ENCODE measurements at regions not wholly inside any gene's neighbourhood (a gene's known extent, or its start where the extent isn't known, plus 50 kb on each side); places are given as distances from the start of the nearest gene placed in this dataset.

DNA sequence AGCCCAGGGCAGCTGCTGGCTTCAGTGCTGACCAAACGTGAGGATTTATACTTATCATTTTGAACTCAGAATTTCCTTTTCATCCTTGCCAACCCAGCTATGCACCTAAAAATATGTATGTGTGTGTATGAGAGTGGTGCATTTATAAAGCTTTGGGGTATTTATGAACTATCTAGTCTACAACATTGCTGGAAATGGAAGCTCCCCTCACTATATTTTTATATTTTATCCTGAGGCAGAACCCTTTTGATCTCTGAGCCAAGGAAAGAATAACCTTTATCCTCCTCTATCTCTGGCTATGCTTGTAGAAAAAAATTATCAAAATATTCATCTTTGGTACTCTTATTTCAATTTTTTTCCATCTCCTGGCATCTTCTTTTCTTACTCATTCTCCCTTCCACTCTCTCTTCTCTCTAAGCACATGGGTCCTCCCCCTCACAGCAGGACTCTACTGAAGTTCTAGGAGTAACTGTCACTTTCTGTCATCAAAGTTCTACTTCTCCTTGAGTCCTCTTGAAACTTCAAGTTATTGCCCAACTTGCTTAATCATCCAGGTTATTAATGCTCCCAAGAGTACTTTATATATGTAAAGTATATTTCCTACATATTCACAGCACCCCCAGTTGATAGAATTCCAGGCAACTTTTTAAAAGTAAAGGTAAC, 190.9 kb downstream of the HINT1 start:
- Histone ChIP-seq H3K9ac (ENCODE audit: low read depth, low read length) (no peak overlapping the region), H3K4me3 (ENCODE audit: low read length) (no peak overlapping the region), H3K27me3 (ENCODE audit: insufficient read depth, low read length) (no peaks in the 10 kb centered on the region), H3K27ac (ENCODE audit: low read length) (no peak overlapping the region), H3K4me1 (ENCODE audit: insufficient read depth, low read length) (peaks cover 12% of the 10 kb centered on the region; the same call in 1 of the 2 replicates), H3K36me3 (ENCODE audit: insufficient read depth, low read depth, low read length) (no peaks in the 10 kb centered on the region), H3K9me3 (ENCODE audit: insufficient read depth, low read depth, low read length) (no peaks in the 10 kb centered on the region)

DNA sequence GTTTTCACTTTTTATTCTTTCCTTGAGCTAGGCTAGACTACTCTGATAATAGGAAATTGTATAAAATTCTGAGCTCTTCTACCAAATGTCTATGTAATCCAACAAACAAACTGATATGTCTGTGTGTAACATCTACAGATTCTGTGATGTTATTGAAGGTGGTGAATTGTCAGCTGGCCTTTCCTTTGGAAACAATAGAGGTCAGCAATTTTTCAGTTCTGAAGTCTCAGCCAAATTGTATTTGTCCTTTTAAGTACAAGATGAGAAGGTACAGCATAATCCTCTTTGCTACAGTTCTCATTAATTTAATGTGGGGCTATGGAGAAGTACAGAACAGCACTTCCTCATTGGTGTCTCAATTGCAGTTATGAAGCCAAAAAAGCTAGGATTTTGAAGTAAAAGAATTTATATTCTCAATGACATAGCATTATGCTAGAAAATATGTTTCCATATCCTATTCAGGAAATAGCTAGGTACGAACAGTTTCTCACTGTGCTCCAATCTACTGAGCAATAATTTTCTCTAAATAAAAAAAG, 198.0 kb downstream of the HINT1 start:
- Histone ChIP-seq H3K27me3 (ENCODE audit: insufficient read depth, low read length) (no peaks in the 10 kb centered on the region), H3K36me3 (ENCODE audit: insufficient read depth, low read depth, low read length) (no peaks in the 10 kb centered on the region), H3K9ac (ENCODE audit: low read depth, low read length) (no peak overlapping the region), H3K27ac (ENCODE audit: low read length) (no peak overlapping the region), H3K9me3 (ENCODE audit: insufficient read depth, low read depth, low read length) (no peaks in the 10 kb centered on the region), H3K4me1 (ENCODE audit: insufficient read depth, low read length) (no peaks in the 10 kb centered on the region), H3K4me3 (ENCODE audit: low read length) (no peak overlapping the region)

DNA sequence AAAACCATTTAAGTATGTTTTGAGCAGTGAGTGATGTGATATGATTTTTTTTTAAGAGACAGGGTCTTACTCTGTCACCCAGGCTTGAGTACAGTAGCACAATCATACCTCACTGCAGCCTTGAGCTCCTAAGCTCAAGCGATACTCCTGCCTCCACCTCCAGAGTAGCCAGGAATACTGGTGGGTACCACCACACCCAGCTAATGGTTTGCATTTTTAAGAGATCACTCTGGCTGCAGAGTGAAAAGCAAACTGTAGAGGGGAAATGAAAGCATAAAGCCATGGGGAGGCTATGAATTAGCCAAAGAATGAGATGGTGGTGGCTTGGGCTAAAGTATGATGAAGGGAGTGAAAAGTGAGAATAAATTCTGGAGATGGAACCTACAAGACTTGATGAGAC, 199.1 kb downstream of the HINT1 start:
- no peak overlapping the region for H3K9ac ChIP-seq (ENCODE audit: low read depth, low read length)
- H3K36me3 ChIP-seq (ENCODE audit: insufficient read depth, low read depth, low read length), result no peaks in the 10 kb centered on the region
- no peaks in the 10 kb centered on the region for H3K9me3 ChIP-seq (ENCODE audit: insufficient read depth, low read depth, low read length)
- no peak overlapping the region for H3K27ac ChIP-seq (ENCODE audit: low read length)
- H3K27me3 ChIP-seq (ENCODE audit: insufficient read depth, low read length), result no peaks in the 10 kb centered on the region
- H3K4me3 ChIP-seq (ENCODE audit: low read length), result no peak overlapping the region
- H3K4me1 ChIP-seq (ENCODE audit: insufficient read depth, low read length), result no peaks in the 10 kb centered on the region

DNA sequence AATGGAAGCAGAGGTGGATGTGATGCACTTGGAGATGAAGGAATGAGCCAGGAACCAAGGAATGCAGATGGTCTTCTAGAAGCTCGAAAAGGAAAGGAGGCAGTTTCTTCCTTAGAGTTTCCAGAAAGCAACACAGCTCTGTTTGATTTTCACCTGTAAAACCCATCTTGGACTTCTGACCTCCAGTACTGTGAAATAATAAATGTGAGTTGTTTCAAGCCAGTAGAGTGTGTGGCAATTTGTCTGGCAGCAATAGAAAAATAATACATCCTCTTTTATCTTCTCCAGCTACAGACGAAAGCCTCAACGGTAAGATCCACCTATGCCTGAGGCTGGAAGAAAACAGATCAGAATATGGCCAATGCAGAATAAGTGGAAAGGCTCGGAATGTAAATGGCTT, 199.7 kb downstream of the HINT1 start:
- no peaks in the 10 kb centered on the region for H3K27me3 ChIP-seq (ENCODE audit: insufficient read depth, low read length)
- no peaks in the 10 kb centered on the region for H3K9me3 ChIP-seq (ENCODE audit: insufficient read depth, low read depth, low read length)
- no peak overlapping the region for H3K27ac ChIP-seq (ENCODE audit: low read length)
- no peak overlapping the region for H3K4me3 ChIP-seq (ENCODE audit: low read length)
- no peaks in the 10 kb centered on the region for H3K4me1 ChIP-seq (ENCODE audit: insufficient read depth, low read length)
- H3K9ac ChIP-seq (ENCODE audit: low read depth, low read length), result no peak overlapping the region
- H3K36me3 ChIP-seq (ENCODE audit: insufficient read depth, low read depth, low read length), result no peaks in the 10 kb centered on the region

DNA sequence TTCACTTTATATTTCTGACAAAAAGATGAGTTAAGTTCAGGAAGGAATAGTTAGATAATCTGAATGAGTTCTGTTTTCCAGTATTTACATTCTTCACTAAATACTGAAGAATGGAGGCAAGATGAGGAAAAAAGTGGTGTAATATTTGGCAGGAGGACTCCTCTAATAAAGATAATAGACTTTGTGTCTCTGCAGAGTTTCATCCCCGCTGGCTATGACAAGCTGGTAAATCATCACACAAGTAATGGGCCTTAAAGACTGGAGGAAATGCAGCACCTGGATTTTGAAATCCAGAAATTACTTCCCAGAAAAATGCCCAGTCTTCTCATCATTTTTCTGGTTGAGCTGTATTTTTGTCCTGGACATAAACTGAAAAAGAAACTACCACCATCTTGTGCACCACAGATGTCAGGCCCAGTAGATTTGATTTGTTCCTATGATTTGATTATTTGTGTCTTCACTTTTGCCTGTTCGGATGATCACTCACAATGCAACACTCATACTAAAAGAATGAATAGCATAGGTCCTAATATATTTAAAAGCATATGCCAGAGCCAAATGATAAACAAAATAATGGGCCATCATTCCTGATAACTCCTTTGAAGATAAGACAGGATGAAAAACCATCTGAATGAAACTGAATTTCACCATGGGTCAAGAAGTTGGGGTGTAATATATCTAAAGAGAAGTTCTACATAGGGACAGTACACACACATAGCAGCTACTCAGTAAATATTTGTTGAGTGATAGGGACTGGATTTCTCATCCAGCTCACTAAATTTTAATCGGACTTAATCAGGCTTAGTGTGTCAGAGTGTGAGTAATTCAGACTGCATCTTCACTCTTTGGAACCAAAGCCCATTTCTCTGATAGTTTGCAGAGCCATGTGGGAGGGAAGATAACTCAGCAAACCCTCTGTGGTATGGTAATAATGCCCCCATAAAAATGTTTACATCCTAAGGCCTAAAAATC, 200.5 kb downstream of the HINT1 start:
- Histone ChIP-seq H3K4me1 (ENCODE audit: insufficient read depth, low read length) (no peaks in the 10 kb centered on the region), H3K9ac (ENCODE audit: low read depth, low read length) (no peak overlapping the region), H3K36me3 (ENCODE audit: insufficient read depth, low read depth, low read length) (no peaks in the 10 kb centered on the region), H3K9me3 (ENCODE audit: insufficient read depth, low read depth, low read length) (no peaks in the 10 kb centered on the region), H3K27ac (ENCODE audit: low read length) (no peak overlapping the region), H3K4me3 (ENCODE audit: low read length) (no peak overlapping the region), H3K27me3 (ENCODE audit: insufficient read depth, low read length) (no peaks in the 10 kb centered on the region)

DNA sequence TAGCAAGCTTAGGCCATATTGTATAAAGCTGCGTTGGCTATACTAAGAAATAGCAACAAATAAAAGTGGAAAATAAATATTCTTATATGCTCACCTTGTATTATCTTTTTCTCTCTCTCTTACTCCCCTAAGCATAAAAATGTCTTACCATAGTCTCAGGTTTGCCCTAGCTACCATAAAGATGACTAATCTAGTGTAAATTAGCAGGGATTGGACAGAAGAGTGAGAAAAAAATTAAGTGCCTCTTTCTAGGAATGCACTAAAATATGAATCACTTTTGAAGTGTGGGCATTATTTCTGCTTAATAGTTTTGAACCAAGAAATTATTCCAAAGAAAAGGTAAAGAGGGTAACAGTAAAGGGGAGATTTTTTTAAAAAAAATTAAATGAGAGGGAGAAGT, 201.3 kb downstream of the HINT1 start:
- no peaks in the 10 kb centered on the region for H3K9me3 ChIP-seq (ENCODE audit: insufficient read depth, low read depth, low read length)
- H3K27ac ChIP-seq (ENCODE audit: low read length), result no peak overlapping the region
- no peaks in the 10 kb centered on the region for H3K36me3 ChIP-seq (ENCODE audit: insufficient read depth, low read depth, low read length)
- no peaks in the 10 kb centered on the region for H3K4me1 ChIP-seq (ENCODE audit: insufficient read depth, low read length)
- H3K27me3 ChIP-seq (ENCODE audit: insufficient read depth, low read length), result no peaks in the 10 kb centered on the region
- H3K9ac ChIP-seq (ENCODE audit: low read depth, low read length), result no peak overlapping the region
- H3K4me3 ChIP-seq (ENCODE audit: low read length), result no peak overlapping the region

DNA sequence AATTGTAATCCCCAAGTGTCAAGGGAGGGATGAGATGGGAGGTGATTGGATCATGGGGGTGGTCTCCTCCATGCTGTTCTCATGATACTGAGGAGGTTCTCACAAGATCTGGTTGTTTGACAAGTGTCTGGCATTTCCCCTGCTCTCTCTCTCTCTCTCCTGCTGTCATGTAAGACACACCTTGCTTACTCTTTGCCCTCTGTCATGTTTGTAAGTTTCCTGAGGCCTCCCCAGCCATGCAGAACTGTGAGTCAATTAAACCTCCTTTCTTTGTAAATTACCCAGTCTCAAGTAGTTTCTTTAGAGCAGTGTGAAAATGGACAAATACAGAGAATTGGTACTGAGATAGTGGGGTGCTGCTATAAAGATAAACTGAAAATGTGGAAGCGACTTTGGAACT, 207.9 kb downstream of the HINT1 start:
- Histone ChIP-seq H3K9ac (ENCODE audit: low read depth, low read length) (no peak overlapping the region), H3K4me3 (ENCODE audit: low read length) (no peak overlapping the region), H3K9me3 (ENCODE audit: insufficient read depth, low read depth, low read length) (no peaks in the 10 kb centered on the region), H3K36me3 (ENCODE audit: insufficient read depth, low read depth, low read length) (no peaks in the 10 kb centered on the region), H3K27ac (ENCODE audit: low read length) (no peak overlapping the region), H3K27me3 (ENCODE audit: insufficient read depth, low read length) (no peaks in the 10 kb centered on the region), H3K4me1 (ENCODE audit: insufficient read depth, low read length) (peaks cover 7% of the 10 kb centered on the region; the same call in 1 of the 2 replicates)

DNA sequence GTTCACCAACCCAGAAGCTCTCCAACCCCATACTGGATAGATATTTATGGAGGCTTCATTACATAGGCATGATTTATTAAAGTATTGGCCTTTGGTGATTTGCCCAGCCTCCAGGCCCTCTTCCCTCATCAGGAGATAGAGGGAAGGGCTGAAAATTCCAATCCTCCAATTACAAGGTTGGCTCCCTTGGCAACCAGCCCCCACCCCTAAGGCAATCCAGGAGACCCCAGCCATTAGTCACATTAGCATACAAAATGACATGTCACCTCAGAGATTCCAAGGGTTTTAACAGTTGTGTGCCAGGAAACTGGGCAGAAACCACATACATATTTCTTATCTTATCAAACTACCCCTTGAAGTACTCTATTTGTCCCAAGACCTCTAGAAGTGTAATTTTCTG, 210.0 kb downstream of the HINT1 start:
- no peaks in the 10 kb centered on the region for H3K36me3 ChIP-seq (ENCODE audit: insufficient read depth, low read depth, low read length)

DNA sequence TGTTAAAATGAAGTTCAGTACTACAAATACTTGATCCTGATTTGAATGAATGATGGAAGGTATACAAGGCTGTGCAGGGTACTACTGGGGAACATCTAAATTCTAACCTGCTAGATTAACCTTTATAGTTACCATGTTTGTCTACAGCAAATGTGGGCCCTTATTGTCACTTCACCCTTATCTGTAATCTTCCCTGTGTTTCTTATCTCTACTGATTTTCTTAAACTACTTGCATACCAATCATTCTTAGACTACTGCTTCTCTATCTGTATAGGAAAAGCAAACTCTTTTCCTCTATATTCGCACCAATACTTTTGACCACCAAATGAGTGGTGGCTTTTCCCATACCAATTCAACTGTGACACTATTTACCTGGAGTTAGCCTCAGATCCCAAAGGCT, 210.7 kb downstream of the HINT1 start:
- Histone ChIP-seq H3K36me3 (ENCODE audit: insufficient read depth, low read depth, low read length) (no peaks in the 10 kb centered on the region), H3K4me3 (ENCODE audit: low read length) (no peak overlapping the region), H3K4me1 (ENCODE audit: insufficient read depth, low read length) (peaks cover 7% of the 10 kb centered on the region; the same call in 1 of the 2 replicates), H3K27me3 (ENCODE audit: insufficient read depth, low read length) (no peaks in the 10 kb centered on the region), H3K9ac (ENCODE audit: low read depth, low read length) (no peak overlapping the region), H3K27ac (ENCODE audit: low read length) (no peak overlapping the region), H3K9me3 (ENCODE audit: insufficient read depth, low read depth, low read length) (no peaks in the 10 kb centered on the region)

More for the DNA sequence above, 210.0 kb downstream of the HINT1 start:
- Histone ChIP-seq H3K9me3 (ENCODE audit: insufficient read depth, low read depth, low read length) (no peaks in the 10 kb centered on the region), H3K4me3 (ENCODE audit: low read length) (no peak overlapping the region), H3K27ac (ENCODE audit: low read length) (no peak overlapping the region), H3K27me3 (ENCODE audit: insufficient read depth, low read length) (no peaks in the 10 kb centered on the region), H3K4me1 (ENCODE audit: insufficient read depth, low read length) (peaks cover 7% of the 10 kb centered on the region; the same call in 1 of the 2 replicates), H3K9ac (ENCODE audit: low read depth, low read length) (no peak overlapping the region)

DNA sequence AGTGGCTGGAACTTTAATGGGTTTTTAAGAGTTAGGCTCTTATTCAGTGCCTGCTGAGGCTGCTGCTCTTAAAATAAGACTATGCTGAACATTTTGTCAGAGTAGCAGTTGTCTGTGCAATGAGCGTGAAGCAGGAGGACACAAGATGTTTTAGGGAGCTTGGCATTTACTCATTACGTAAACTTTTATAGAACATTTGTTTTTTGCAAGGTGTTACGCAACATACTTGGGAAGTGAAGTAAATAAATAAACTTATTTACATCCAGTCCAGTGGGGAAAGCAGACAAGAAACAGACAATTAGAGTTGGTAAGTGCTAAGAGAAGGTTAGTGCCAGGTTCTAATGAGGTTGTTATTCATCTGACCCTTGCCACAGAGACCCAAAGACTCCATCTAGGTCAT, 226.0 kb downstream of the HINT1 start:
- no peak overlapping the region for H3K4me3 ChIP-seq (ENCODE audit: low read length)
- H3K36me3 ChIP-seq (ENCODE audit: insufficient read depth, low read depth, low read length), result no peaks in the 10 kb centered on the region
- H3K9ac ChIP-seq (ENCODE audit: low read depth, low read length), result no peak overlapping the region
- H3K9me3 ChIP-seq (ENCODE audit: insufficient read depth, low read depth, low read length), result no peaks in the 10 kb centered on the region
- H3K4me1 ChIP-seq (ENCODE audit: insufficient read depth, low read length), result no peaks in the 10 kb centered on the region; the same call in 1 of the 2 replicates
- H3K27me3 ChIP-seq (ENCODE audit: insufficient read depth, low read length), result no peaks in the 10 kb centered on the region
- no peak overlapping the region for H3K27ac ChIP-seq (ENCODE audit: low read length)

DNA sequence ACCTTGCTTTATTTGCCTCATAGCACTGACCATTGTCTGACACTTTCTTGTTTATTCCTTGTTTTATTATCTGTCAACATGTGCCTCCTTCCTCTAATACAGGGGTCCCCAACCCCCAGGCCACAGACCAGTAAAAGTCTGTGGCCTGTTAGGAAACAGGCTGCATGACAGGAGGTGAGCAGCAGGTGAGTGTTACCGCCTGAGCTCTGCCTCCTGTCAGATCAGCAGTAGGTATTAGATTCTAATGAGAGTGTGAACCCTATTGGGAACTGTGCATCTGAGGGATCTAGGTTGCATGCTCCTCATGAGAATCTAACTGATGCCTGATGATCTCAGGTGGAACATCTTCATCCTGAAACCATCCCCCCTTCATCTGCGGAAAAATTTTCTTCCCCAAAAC, 228.0 kb downstream of the HINT1 start:
- no peaks in the 10 kb centered on the region; the same call in 1 of the 2 replicates for H3K4me1 ChIP-seq (ENCODE audit: insufficient read depth, low read length)
- no peak overlapping the region for H3K27ac ChIP-seq (ENCODE audit: low read length)
- no peaks in the 10 kb centered on the region for H3K9me3 ChIP-seq (ENCODE audit: insufficient read depth, low read depth, low read length)
- no peaks in the 10 kb centered on the region for H3K27me3 ChIP-seq (ENCODE audit: insufficient read depth, low read length)
- no peaks in the 10 kb centered on the region for H3K36me3 ChIP-seq (ENCODE audit: insufficient read depth, low read depth, low read length)
- no peak overlapping the region for H3K4me3 ChIP-seq (ENCODE audit: low read length)
- no peak overlapping the region for H3K9ac ChIP-seq (ENCODE audit: low read depth, low read length)

Measured in iPS-20b (cell line).